Trophoblast cell (in vitro differentiated cells and primary cell): ENCODE measurements at regions not wholly inside any gene's neighbourhood (a gene's known extent, or its start where the extent isn't known, plus 50 kb on each side); places are given as distances from the start of the nearest gene placed in this dataset.

ENCODE experiments used
- DNase-seq, 2 donors: peaks; one replicate each; pipeline ENCODE4 v3.0.0-alpha.2; 2016
- H2AFZ ChIP-seq: 2 replicates; pipeline ENCODE4 v1.6.1; 2013; ENCODE audit warnings: low read length, moderate library complexity, mild to moderate bottlenecking; ENCODE audit not compliant: insufficient read depth, poor library complexity
- H2AK5ac ChIP-seq: 2 replicates; pipeline ENCODE4 v1.6.1; 2013; ENCODE audit warnings: mild to moderate bottlenecking, low read length
- H2BK120ac ChIP-seq: 2 replicates; pipeline ENCODE4 v1.6.1; 2013; ENCODE audit warnings: low read length, mild to moderate bottlenecking, moderate library complexity; ENCODE audit not compliant: insufficient read depth, poor library complexity
- H2BK12ac ChIP-seq: 2 replicates; pipeline ENCODE4 v1.6.1; 2013; ENCODE audit warnings: mild to moderate bottlenecking, low read length, moderate library complexity
- H2BK5ac ChIP-seq: 2 replicates; pipeline ENCODE4 v1.6.1; 2013; ENCODE audit warnings: low read length, low read depth, moderate library complexity, mild to moderate bottlenecking; ENCODE audit not compliant: poor library complexity
- H3K14ac ChIP-seq: 2 replicates; pipeline ENCODE4 v1.6.1; 2013; ENCODE audit warnings: mild to moderate bottlenecking, low read length
- H3K18ac ChIP-seq: 2 replicates; pipeline ENCODE4 v1.6.1; 2013; ENCODE audit warnings: mild to moderate bottlenecking, low read length
- H3K23ac ChIP-seq: 2 replicates; pipeline ENCODE4 v1.6.1; 2013; ENCODE audit warnings: low read length
- H3K27ac ChIP-seq: 2 replicates; pipeline ENCODE4 v1.5.1; 2013; ENCODE audit warnings: low read depth, mild to moderate bottlenecking, inconsistent platforms, low read length, moderate library complexity
- H3K27me3 ChIP-seq: 2 replicates; pipeline ENCODE4 v1.6.1; 2013; ENCODE audit warnings: inconsistent platforms, mild to moderate bottlenecking, low read length, moderate library complexity; ENCODE audit not compliant: insufficient read depth
- H3K36me3 ChIP-seq, 2 experiments: 1 replicate in 1 of 2; 2 replicates in 1 of 2; pipeline ENCODE4 v1.6.1; 2013; ENCODE audit warnings: low read length in 2 of 2, mild to moderate bottlenecking in 2 of 2, moderate library complexity in 1 of 2; ENCODE audit not compliant: insufficient read depth in 2 of 2, control insufficient read depth in 1 of 2
- H3K4ac ChIP-seq: 2 replicates; pipeline ENCODE4 v1.6.1; 2013; ENCODE audit warnings: low read depth, mild to moderate bottlenecking, low read length, moderate library complexity
- H3K4me1 ChIP-seq, 2 experiments: 1 replicate in 1 of 2; 2 replicates in 1 of 2; pipeline ENCODE4 v1.6.1; 2013; ENCODE audit warnings: low read length in 2 of 2, mild to moderate bottlenecking in 2 of 2, moderate library complexity in 1 of 2; ENCODE audit not compliant: insufficient read depth in 2 of 2, control insufficient read depth in 1 of 2
- H3K4me2 ChIP-seq: 2 replicates; pipeline ENCODE4 v1.6.1; 2013; ENCODE audit warnings: inconsistent platforms, mild to moderate bottlenecking, low read length, moderate library complexity
- H3K4me3 ChIP-seq: 2 replicates; pipeline ENCODE4 v1.5.1; 2013; ENCODE audit warnings: mild to moderate bottlenecking, low read depth, low read length, inconsistent platforms
- H3K79me1 ChIP-seq: one replicate; pipeline ENCODE4 v1.6.1; 2013; ENCODE audit warnings: low read length
- H3K79me2 ChIP-seq: 2 replicates; pipeline ENCODE4 v1.6.1; 2013; ENCODE audit warnings: low read length, mild to moderate bottlenecking; ENCODE audit not compliant: control insufficient read depth, insufficient read depth, poor library complexity
- H3K9ac ChIP-seq: 2 replicates; pipeline ENCODE4 v1.6.1; 2013; ENCODE audit warnings: mild to moderate bottlenecking, low read length
- H3K9me3 ChIP-seq: 2 replicates; pipeline ENCODE4 v1.6.1; 2013; ENCODE audit warnings: low read depth, mild to moderate bottlenecking, control low read depth, inconsistent platforms, low read length; ENCODE audit not compliant: insufficient read depth
- H4K12ac ChIP-seq: 2 replicates; pipeline ENCODE4 v1.6.1; 2013; ENCODE audit warnings: low read depth, mild to moderate bottlenecking, low read length, moderate library complexity
- H4K8ac ChIP-seq: 2 replicates; pipeline ENCODE4 v1.6.1; 2013; ENCODE audit warnings: low read depth, mild to moderate bottlenecking, low read length, moderate library complexity
- H4K91ac ChIP-seq: one replicate; pipeline ENCODE4 v1.6.1; 2013; ENCODE audit warnings: low read depth, mild to moderate bottlenecking, low read length, moderate library complexity
- WGBS: extraction: QIAGEN DNeasy Blood & Tissue Kit; methylation state at CpG from one replicate; pipeline ENCODE4 v1.1.7; 2013; ENCODE audit warnings: missing lambda C conversion rate; ENCODE audit not compliant: insufficient read length, insufficient coverage; ENCODE audit errors: extremely low coverage; 5-methylcytosine and 5-hydroxymethylcytosine counted together

- H3K27ac ChIP-seq, result no peak overlapping the region
- H3K14ac ChIP-seq, result no peak overlapping the region
- no peak for DNase-seq
- no peaks in the 10 kb centered on the region for H3K27me3 ChIP-seq
- no peak overlapping the region for H4K8ac ChIP-seq
- no peak overlapping the region for H4K91ac ChIP-seq
- no peak overlapping the region for H2AK5ac ChIP-seq
- H3K79me2 ChIP-seq, result no peaks in the 10 kb centered on the region
- H3K4me3 ChIP-seq, result no peak overlapping the region
- no peak overlapping the region for H3K4ac ChIP-seq
- H3K18ac ChIP-seq, result no peak overlapping the region
- no peak overlapping the region for H2BK5ac ChIP-seq
- no peaks in the 10 kb centered on the region for H3K9me3 ChIP-seq
- no peak overlapping the region for H3K23ac ChIP-seq
- no peak overlapping the region for H2AFZ ChIP-seq
- no peaks in the 10 kb centered on the region for H3K79me1 ChIP-seq
- no peak overlapping the region for H2BK120ac ChIP-seq
- H3K4me2 ChIP-seq, result no peak overlapping the region
- H4K12ac ChIP-seq, result no peak overlapping the region
- no peaks in the 10 kb centered on the region for H3K36me3 ChIP-seq
- H3K9ac ChIP-seq, result no peak overlapping the region
- H3K4me1 ChIP-seq, result no peaks in the 10 kb centered on the region
- no peak overlapping the region for H2BK12ac ChIP-seq
Measured at GRCh38 chr13:85321734-85322133, 477.5 kb downstream of the SLITRK6 start.

DNA sequence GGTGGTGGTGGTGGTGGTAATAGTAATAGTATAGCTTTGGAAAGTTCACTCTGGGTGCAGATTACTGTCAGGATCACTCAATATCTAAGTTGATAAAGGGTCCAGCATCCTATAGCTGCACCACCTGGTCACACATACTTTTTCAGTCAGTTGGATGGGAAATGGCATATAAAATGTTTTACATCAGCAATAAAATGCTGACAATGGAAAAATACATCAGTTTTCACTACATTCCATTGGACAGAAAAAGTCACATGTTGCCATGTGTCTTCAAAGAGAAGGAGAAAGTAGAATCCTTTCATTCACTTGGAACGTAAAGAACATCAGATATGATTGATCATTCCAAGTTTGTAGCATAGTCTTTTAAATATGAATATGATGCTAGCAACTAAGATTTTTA is 481.4 kb downstream of the SLITRK6 start:
- H2AFZ ChIP-seq, result no peak overlapping the region
- H2AK5ac ChIP-seq, result no peak overlapping the region
- H3K14ac ChIP-seq, result no peak overlapping the region
- H3K4me3 ChIP-seq, result no peak overlapping the region
- H4K12ac ChIP-seq, result no peak overlapping the region
- H4K91ac ChIP-seq, result no peak overlapping the region
- no peak overlapping the region for H3K4ac ChIP-seq
- peaks cover 5% of the 10 kb centered on the region for H3K79me1 ChIP-seq
- no CpG with 5 or more reads among the region's 1 CpG for WGBS
- H2BK120ac ChIP-seq, result no peak overlapping the region
- no peak overlapping the region for H4K8ac ChIP-seq
- no peak overlapping the region for H3K23ac ChIP-seq
- DNase-seq, result no peak
- H3K9ac ChIP-seq, result no peak overlapping the region
- no peak overlapping the region for H2BK12ac ChIP-seq
- no peaks in the 10 kb centered on the region for H3K36me3 ChIP-seq
- no peak overlapping the region for H3K27ac ChIP-seq
- no peak overlapping the region for H2BK5ac ChIP-seq
- H3K27me3 ChIP-seq, result no peaks in the 10 kb centered on the region
- peaks cover 2% of the 10 kb centered on the region for H3K79me2 ChIP-seq
- no peak overlapping the region for H3K18ac ChIP-seq
- H3K4me1 ChIP-seq, result no peaks in the 10 kb centered on the region
- H3K4me2 ChIP-seq, result no peak overlapping the region
- H3K9me3 ChIP-seq, result no peaks in the 10 kb centered on the region

DNA sequence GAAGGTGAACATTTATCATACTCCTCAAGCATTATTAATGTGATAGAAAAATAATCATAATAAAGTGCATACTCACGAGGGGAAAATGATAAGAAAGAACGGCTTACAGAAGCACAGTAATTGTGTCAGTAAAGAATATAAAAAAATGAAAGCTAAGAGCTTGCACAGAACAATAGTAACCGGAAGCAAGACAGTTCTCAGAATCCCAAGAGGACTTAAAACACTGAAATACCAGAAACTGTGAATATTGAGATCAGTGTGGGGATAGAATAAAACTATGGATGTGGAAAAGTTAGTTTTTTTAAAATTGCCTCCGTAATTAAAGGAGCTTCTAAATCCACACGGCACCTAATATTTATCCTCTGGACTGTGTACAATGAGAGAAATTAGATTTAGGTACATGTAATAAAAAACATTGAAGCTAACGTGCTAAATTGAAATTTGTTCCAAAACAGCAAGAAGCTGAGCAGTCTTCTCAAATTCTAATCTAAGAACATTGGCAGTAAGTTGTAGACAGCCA is 482.7 kb downstream of the SLITRK6 start:
- Histone ChIP-seq H3K79me2 (peaks cover 2% of the 10 kb centered on the region), H3K4ac (no peak overlapping the region), H2BK120ac (no peak overlapping the region), H2AK5ac (no peak overlapping the region), H4K12ac (no peak overlapping the region), H3K27ac (no peak overlapping the region), H4K8ac (no peak overlapping the region), H3K36me3 (no peaks in the 10 kb centered on the region), H3K4me3 (no peak overlapping the region), H3K4me1 (peaks cover 0 to under 1% of the 10 kb centered on the region in 2 experiments), H3K79me1 (peaks cover 5% of the 10 kb centered on the region), H3K4me2 (no peak overlapping the region), H3K23ac (no peak overlapping the region), H3K14ac (no peak overlapping the region), H2AFZ (no peak overlapping the region), H3K18ac (no peak overlapping the region), H4K91ac (no peak overlapping the region), H3K9me3 (no peaks in the 10 kb centered on the region), H3K27me3 (no peaks in the 10 kb centered on the region), H2BK12ac (no peak overlapping the region), H3K9ac (no peak overlapping the region), H2BK5ac (no peak overlapping the region)
- DNase-seq, result no peak
- no CpG with 5 or more reads among the region's 6 CpGs for WGBS

DNA sequence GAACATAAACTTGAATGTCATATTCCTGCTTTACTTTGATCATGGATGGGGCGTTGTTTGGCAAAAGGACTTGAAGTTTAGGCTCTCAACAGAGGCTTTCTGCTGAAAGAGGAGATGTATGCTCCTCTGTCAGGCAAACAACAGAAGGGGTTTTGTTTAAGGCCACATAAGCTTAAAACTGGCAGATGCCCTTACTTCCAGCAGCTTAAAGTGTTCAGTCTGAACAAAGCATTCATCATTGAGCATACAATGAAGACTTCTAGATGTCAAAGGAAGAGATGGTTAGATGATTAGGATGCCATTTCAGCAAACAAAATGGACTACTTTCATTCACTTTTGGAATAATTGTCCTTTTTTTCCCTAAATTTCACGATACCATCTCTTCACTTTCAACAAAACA is 484.5 kb downstream of the SLITRK6 start:
- Histone ChIP-seq H3K36me3 (no peaks in the 10 kb centered on the region), H3K4me3 (no peak overlapping the region), H3K9me3 (no peaks in the 10 kb centered on the region), H3K4me1 (peaks cover 0 to 1% of the 10 kb centered on the region in 2 experiments), H2BK12ac (peak overlapping the region; percentile 27), H3K27me3 (no peaks in the 10 kb centered on the region), H3K79me2 (peaks cover 2% of the 10 kb centered on the region), H3K18ac (no peak overlapping the region), H3K4ac (no peak overlapping the region), H2AK5ac (no peak overlapping the region), H3K14ac (peak overlapping the region; percentile 40), H4K91ac (no peak overlapping the region), H3K4me2 (no peak overlapping the region), H3K23ac (no peak overlapping the region), H4K12ac (no peak overlapping the region), H4K8ac (peak overlapping the region; percentile 26), H2BK5ac (no peak overlapping the region), H2BK120ac (peak overlapping the region; percentile 36), H2AFZ (no peak overlapping the region), H3K9ac (no peak overlapping the region), H3K27ac (peak overlapping the region; percentile 68), H3K79me1 (peaks cover 6% of the 10 kb centered on the region)
- DNase-seq, result no peak
- WGBS, result 100% methylated on average over 1 of the region's 2 CpGs
